Dermis microvascular lymphatic vessel endothelial cell (primary cell): ENCODE measurements at regions not wholly inside any gene's neighbourhood (a gene's known extent, or its start where the extent isn't known, plus 50 kb on each side); places are given as distances from the start of the nearest gene placed in this dataset.

ENCODE experiments used
- DNase-seq, 2 donors: peaks; one replicate each; pipeline versions ENCODE4 v3.0.0 to v3.0.0-alpha.2; 2010; ENCODE audit warnings: low read depth in 2 of 2

- no peak for DNase-seq
These were observed 199.7 kb upstream of the TLE4 start for GRCh38 chr9:79371948-79372555.

- DNase-seq: no peak
These were observed 194.4 kb upstream of the TLE4 start for GRCh38 chr9:79377339-79377855.

- DNase-seq: no peak
These were observed 193.7 kb upstream of the TLE4 start for GRCh38 chr9:79378107-79378506.

- no peak for DNase-seq
These were observed 189.7 kb upstream of the TLE4 start for GRCh38 chr9:79382044-79382443.

GRCh38 chr9:79382458-79382857 lies 189.3 kb upstream of the TLE4 start:
- no peak for DNase-seq

GRCh38 chr9:79383096-79383495 lies 188.7 kb upstream of the TLE4 start:
- DNase-seq: no peak

GRCh38 chr9:79384091-79384490 lies 187.7 kb upstream of the TLE4 start:
- DNase-seq: no peak

- no peak for DNase-seq
These were observed 187.3 kb upstream of the TLE4 start for GRCh38 chr9:79384501-79384900.

GRCh38 chr9:79387101-79387835 lies 184.5 kb upstream of the TLE4 start:
- DNase-seq: no peak

GRCh38 chr9:79390077-79390698 lies 181.6 kb upstream of the TLE4 start:
- DNase-seq: no peak

- no peak for DNase-seq
These were observed 180.7 kb upstream of the TLE4 start for GRCh38 chr9:79390781-79391770.

- DNase-seq: no peak
These were observed 176.5 kb upstream of the TLE4 start for GRCh38 chr9:79395228-79395627.

GRCh38 chr9:79395755-79396154 lies 176.0 kb upstream of the TLE4 start:
- DNase-seq: no peak

GRCh38 chr9:79396168-79396567 lies 175.6 kb upstream of the TLE4 start:
- DNase-seq: no peak

GRCh38 chr9:79403495-79403894 lies 168.3 kb upstream of the TLE4 start:
- no peak for DNase-seq

GRCh38 chr9:79408200-79408599 lies 163.6 kb upstream of the TLE4 start:
- DNase-seq: no peak

- no peak for DNase-seq
These were observed 163.1 kb upstream of the TLE4 start for GRCh38 chr9:79408617-79409016.

- no peak for DNase-seq
These were observed 162.5 kb upstream of the TLE4 start for GRCh38 chr9:79409182-79409823.

- no peak for DNase-seq
These were observed 145.9 kb upstream of the TLE4 start for GRCh38 chr9:79425840-79426239.

- no peak for DNase-seq
These were observed 143.3 kb upstream of the TLE4 start for GRCh38 chr9:79428422-79428821.

GRCh38 chr9:79430619-79431018 lies 141.1 kb upstream of the TLE4 start:
- no peak for DNase-seq
